Left renal pelvis (tissue), 4 donors: ENCODE measurements at regions not wholly inside any gene's neighbourhood (a gene's known extent, or its start where the extent isn't known, plus 50 kb on each side); places are given as distances from the start of the nearest gene placed in this dataset.
"Not testable (repeated sequence)": the region's sequence is repeated elsewhere in the genome, so short reads cannot be mapped to it uniquely, and the experiment has no call there.

Source experiments
- DNase-seq, 4 donors: peaks; one replicate each; pipeline ENCODE4 v3.0.0-alpha.2; 2013; ENCODE audit warnings: low read depth in 4 of 4, low spot score in 3 of 4

DNA sequence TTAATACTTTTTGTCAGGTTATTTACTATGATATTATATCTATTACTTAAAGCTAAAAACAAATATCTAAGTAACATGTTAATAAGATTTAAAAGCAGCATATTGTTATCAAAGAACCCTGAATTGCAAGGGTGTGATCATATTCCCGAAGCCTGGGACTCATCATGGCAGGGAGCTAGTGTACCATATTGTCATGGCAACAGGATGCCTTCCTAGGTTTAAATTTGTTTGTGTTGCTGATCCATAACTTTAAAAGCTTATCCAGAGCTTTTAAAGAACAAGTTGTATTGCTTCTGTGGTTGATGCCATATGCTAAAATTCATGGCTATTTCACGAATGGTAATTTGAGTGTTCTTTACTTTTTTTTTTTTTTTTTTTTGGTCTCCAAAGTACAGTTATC lies 500.5 kb downstream of the NAV3 start:
- no peak for DNase-seq

DNA sequence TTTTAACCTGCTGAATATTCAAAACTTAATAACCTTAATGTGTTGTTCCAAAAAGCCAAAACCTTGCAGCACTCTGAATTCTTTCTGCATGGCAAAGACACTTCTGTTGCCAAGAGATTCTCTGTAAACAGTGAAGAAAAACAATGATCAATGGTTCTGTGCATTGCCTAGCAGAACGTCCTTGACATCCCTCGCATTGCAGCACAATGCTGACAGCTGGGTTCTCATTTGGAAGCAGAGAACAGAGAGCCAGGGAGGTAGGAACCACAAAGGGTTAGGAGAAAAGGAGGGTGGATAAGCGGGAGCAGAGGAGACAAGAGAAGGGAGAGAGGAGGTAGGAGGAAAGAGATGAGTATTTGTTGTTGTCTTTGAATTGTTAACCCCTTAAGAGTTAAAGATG lies 501.1 kb downstream of the NAV3 start:
- DNase-seq = no peak

DNA sequence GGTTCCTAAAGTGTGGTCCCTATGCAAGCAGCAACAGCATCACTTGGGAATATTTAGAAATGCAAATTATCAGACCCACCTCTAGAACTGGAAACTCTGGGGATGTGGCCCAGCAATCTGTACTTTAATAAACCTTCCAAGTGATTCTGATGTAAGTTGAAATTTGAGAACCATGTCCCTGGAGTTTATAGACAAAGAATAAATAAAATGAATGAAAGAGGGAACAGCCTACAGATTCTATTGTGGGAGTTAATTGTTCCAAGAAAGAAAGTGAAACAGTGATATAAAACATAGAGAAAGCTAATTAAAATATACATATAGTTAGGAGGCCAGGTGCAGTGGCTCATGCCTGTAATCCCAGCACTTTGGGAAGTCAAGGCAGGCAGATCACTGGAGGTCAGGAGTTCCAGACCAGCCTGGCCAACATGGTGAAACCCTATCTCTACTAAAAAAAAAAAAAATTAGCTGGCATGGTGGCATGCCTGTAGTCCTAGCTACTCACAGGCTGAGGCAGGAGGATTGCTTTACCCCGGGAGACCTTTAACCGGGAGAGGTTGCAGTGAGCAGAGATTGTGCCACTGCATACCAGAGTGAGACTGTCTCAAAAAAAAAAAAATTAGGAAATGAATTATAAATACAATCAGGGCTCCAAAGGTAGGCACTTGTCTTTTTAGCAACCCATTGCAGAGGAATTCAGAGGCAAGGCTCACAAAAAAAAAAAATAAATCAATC lies 507.5 kb downstream of the NAV3 start:
- no peak for DNase-seq

DNA sequence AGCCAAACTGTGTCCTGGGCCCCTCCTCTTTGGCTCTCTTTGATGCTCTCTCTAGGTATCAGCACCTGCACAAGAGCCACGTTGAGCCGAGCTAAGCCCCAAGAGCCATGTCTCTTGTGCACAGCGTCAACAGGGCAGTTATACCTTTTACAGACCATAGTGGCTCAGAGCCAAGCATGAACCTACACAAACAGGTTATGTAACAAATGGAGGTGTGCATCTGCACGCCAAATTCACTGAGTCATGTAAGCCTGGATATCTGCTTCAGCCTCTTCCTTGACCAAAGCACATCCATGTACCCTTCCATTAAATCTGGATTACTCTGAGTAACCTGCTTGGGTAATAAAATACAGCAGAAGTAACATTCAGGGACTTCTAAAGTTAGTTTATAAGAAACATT lies 509.7 kb downstream of the NAV3 start:
- no peak for DNase-seq

DNA sequence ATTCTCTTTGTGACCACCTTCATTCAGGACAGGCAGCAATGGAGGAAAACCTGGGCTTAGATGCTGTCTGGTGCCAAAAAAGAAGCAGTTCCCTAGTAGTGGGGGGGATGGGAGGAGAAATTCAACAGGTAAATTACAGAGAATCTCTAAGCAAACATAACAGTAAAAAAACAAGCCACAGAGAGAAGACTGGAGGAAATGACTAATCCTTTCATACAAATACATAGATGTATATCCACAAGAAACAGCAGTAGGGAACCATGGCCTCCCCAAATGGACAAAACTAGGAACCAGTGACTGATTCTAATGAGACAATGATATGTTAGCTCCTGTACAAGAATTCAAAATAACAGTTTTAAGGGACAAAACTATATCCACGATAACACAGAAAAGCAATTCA lies 513.0 kb downstream of the NAV3 start:
- DNase-seq = no peak

DNA sequence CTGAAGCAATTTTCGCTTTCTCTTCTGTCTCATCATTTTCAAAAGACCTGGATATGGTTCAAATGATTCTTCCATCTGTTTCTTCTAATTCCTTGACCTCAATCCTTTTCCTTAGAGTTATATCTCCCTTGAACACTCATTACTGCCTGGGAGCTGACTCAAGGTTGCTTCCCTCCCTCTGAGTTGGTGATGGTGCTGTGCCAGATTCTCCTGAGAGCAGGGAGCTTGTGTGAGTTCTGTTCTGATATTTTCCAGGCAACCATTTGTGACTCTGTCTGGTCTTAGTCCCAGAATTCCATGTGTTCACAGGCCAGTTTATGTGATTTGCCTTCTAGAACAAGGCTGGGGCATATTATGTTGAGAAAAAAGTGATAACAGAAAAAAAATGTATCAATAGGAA lies 505.1 kb upstream of the SYT1 start:
- no peak for DNase-seq

DNA sequence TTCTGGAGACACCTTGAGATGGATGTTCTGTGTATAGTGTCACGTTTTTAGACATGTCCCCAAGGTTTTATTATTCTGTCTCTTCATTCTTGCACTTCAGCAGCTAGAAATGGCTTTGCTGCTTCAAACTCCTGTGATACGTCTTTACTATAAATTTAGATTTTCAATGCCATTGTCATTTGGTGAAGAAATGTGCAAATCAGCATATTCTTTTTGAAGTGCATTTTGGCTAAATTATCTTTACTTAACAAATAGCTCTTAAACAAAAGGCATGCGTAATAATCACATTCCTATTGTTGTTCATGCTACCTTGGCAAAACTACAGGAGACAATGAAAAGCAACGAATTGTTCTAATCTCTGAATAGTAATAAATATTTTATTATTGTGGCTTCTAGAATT lies 502.9 kb upstream of the SYT1 start:
- no peak for DNase-seq

DNA sequence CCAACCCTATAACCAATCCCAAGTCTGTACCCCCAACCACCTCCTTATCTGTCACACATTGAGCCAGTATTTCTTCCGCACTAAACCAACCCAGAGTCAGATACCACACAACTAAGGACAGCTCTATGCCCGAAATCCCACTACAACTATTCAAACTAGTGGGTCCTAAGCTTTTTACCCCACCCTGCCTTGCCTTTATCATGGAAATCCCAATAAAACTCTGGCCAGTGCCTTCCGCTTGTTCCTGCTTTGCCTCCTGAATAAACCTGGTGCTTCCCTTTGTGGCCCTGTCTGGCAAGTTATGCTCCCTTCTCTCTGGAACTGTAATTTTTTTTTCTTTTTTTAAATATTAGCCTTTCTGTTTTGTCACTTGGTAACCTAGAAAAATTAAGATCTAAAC lies 493.3 kb upstream of the SYT1 start:
- no peak for DNase-seq

DNA sequence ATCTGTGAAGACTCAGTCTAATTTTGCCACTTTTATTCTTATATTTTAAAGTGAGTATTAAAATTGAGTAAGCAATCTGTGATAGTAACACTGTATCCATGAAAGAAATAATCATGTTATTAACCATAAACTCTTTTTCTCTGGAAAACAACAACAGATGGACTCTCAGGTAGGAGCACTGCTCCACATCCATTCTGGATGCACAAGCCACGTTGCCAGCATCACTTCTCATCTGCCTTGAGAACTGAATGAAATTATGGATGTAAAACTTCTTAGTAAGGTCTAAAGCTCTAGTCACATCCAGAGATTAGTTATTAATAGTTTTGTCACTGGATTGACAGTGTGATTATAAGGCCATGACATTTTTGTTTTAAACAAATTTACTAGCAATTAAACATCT lies 489.1 kb upstream of the SYT1 start:
- DNase-seq = no peak

DNA sequence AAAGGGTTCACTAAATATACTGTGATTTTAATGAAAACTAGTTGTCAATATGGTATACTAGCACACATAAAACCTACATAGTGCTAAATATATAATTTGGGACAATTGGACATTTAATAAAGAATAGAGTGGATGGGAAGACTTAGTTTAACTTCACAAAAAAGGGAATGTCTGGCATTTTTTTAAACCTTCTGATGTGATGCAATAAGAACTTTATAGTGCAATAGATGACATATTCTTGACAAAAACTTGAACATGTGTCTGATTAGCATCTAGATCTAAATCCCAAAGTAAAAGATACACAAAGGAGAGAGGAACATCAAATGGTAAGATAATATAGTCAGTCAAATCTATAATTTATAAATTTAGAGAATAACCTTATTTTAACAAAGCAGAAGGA lies 488.3 kb upstream of the SYT1 start:
- no peak for DNase-seq

DNA sequence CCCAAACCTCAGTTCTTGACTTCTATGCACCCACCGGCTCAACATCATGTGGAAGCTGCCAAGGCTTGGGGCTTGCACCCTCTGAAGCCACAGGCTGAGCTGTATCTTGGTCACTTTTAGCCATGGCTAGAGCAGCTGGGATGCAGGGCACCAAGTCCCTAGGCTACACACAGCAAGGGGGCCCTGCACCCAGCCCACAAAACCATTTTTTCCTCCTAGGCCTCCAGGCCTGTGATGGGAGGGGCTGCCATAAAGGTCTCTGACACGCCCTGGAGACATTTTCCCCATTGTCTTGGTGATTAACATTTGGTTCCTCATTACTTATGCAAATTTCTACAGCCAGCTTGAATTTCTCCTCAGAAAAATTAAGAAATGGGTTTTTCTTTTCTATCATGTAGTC lies 485.5 kb upstream of the SYT1 start:
- not testable (repeated sequence) for DNase-seq

DNA sequence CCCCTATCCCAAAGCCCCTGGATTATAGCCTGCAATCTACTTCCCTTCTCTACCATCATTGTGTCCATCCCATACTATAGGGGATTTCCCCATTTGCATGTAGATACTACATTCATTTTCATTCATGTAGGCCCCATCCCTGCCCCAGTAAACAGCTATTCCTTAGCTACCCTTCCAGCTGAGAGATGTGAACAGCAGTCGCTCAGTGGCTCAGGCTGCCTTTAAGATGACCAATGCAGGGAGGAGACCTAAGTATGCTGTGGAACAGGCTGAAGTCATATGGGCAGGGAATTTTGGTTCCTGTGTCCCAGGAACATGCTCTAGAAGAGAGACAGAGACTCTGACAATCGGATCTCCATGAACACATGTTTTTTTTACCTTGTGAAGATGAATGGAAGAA lies 481.2 kb upstream of the SYT1 start:
- no peak for DNase-seq

DNA sequence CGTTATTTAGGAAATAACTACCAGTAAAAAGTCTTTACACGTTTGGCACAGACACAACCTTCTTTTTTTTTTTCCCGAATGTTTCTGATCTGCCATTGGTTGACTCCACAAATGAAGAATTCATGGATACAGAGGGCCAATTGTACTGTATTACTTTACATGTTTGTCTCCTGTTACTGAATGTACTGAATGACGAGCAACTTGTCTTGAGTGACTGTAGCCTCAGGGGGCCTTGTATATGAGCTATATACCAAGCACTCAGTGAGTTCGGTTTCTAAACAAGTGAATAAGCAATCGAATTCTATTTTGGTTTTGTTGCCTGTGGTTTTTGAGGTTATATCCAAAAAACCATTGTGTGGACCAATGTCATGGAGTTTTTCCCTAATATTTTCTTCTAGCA lies 480.0 kb upstream of the SYT1 start:
- DNase-seq = no peak

DNA sequence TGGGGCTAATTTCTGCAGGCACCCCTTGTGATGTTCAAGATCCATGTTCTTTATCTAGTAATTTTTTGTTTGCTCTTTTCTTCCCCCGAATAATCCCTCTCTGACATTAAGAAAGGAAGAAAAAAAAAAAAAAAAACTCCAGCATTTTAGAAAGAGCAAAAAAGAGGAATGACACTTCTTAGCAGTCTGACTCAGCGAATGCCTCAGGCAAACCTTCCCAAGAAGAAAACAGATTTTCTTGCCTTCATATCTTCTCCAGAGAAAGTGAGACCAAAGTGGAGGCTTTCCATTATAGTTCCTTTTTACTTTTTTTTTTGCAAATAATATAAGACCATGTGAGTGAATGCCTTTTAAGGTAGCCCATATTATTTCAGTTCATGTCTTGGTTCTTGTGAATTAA lies 479.0 kb upstream of the SYT1 start:
- no peak for DNase-seq

DNA sequence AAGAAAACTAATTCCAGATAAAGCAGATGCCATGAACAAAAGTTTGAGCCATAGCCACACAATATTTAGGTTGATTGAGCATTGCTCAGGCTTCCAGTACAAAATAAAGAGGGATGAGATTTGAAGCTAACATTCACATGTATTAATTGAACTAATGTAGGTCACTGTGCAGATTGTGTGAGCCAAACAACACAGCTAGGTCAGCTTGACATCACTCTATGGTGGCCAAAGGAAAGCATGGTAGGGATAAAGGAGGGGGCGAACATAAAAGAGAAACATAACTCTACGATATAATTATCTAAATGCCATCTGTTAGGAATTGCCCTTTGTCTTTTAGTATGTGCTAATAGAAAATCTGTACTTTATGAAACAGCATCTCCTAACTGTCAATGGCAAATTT lies 477.7 kb upstream of the SYT1 start:
- no peak for DNase-seq

DNA sequence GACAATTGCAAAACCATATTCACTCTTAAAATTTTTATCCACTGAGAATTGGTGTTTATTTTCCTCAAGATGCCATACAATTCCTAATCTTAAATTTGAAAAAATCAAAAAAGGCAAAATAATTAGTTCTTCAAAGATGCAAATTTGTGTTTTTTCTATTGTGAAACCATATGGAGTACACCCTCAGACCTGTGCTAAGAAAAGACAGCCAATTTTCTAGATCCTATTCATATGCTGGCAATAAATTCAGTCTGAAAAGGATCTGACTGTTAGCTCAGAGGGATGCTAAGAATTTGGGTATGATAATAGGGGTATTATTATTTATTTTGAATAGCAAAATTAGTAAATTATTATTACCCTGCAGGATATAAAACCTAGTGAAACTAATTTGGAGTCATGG lies 476.9 kb upstream of the SYT1 start:
- DNase-seq = no peak

DNA sequence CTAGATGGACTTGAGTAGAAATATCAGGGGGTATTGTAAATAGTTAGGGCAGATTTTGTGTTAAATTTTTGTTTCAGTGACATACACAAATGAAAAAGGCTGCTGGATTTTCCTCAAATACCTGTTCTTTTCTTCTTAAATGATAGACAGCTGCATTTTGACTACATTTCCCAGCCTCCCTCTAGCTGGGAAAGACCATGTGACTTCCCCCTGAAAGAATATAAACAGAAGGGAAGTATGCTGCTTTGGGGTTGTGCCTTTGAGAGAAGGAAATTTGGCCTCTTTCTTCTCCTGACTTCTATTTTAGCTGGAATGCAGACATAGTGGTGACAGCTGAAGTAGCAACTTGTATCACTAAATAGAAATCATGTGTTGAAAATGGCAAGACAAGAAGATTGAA lies 476.1 kb upstream of the SYT1 start:
- no peak for DNase-seq

DNA sequence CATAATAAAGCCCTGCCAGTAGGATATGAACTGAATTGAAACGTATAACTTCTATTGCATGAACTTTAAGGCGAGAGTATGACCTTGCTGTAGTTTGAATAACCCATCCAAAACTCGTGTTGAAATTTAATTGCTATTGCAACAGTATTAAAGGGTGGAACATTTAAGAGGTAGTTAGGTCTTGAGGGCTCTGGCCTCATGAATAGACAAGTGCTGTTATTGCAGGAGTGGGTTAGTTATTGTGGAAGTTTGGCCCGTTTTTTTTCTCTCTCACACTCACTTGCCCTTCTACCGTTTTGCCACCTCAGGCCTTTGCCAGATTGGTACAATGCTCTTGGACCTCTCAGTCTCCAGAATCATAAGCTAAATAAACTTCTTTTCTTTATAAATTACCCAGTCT lies 473.7 kb upstream of the SYT1 start:
- DNase-seq = no peak

DNA sequence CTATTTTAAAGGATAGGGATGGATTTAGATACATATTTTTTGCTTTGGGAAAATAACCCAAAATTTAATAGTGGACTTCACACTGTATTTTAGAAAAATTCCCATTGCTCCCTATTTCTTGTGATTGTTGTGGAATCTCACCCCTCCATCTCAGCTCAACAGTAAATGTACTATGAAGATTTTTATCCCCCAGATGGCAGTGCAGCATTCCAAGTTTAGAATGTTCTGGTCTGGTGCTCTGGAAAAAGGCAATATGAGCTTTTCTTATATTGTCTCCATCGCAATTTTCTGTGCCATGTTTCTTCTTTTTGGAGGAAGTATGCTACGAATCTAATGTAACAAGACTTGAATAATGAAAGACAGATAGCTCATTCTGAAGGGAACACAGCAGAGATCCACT lies 471.7 kb upstream of the SYT1 start:
- DNase-seq = peak; percentile 16 to 44 (median 34)

DNA sequence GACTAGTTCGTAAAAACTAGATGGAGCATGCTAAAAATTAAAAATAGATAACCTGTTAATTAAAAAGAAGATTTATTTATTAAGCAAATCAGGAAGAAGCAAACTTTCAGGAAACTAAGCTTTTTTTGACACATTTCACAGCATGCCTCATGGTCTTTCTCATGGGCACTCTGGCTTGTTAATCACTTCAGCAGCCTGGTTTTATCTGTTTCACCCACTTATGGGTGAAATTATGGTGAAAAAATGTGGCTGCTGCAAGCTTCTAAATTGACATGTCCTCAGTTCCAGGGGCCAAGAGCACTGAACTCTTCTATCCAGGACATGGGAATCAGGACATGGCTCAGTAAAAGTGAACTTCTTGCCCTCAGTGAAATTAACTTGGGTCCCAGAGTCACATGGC lies 468.6 kb upstream of the SYT1 start:
- DNase-seq = no peak

DNA sequence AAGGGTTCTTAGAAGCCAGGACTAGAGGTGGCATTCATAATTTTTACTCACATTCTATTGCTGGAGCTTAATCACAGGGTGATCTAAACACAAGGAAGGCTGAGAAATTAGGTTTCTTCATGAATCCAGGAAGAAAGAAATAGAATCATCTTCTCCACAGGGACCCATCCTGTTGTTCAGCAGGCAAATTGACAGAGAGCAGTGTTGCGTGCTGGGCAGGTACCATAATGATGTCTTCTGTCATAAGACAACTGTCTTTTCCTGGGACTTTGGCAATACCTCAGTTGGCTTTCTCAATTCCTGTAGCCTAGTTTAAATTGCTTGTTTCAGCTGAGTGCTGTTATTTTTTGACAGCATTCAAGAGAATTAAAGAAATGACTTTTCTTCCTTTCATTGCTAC lies 468.0 kb upstream of the SYT1 start:
- no peak for DNase-seq

DNA sequence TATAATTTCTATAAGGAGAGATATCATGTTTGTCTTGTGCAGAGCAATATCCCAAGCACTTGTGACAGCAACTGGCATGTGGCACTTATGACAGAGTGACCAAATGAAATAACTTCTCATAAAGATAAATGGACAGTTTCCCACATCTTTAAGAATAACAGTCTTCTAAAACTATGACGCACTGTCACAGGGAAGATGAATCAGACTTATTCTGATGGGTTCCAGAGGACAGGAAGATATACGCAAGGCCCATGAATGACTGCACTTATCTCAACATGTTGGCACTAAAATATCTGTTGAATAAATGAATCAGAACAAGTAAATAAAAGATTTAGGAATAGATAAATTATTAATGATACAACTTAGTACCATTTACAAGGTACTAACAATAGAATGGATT lies 465.8 kb upstream of the SYT1 start:
- DNase-seq = no peak

DNA sequence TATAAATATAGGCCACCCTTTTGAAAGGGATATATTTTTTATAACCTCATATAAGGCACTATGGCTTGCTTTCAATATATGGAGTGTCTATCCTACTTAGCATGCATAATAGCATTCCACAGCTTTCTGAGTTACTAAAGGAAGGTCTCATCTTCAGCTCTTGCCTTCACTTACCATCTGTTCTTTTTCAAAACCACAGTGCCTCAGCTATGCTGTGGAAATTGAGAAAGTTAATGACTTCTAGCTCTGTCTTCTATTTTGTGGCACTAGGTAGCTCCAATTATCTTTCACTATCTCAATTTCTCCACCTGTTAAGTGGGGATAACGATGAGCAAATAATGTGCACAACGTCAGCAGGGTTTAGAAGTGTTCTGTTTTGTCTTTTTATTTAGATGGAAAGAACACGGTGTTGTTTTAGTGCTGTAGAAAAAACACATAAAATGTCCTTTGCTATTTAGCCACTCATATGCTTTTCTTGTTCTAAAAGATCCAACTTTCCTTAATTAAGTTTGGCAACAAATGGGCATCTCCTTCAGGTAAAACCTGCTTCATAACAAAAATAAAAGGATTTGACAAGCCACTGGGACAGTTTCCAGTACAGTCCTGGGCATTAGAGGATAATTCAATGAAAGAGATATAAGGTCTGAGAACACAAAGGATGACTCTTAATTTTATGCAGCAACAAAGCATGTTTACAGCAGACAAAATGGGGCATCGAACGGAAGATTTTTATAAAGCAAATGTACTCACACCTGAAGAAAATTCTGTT lies 462.0 kb upstream of the SYT1 start:
- no peak for DNase-seq
